ENCODE measurements at regions not wholly inside any gene's neighbourhood (a gene's known extent, or its start where the extent isn't known, plus 50 kb on each side); places are given as distances from the start of the nearest gene placed in this dataset.
"Not testable (repeated sequence)": the region's sequence is repeated elsewhere in the genome, so short reads cannot be mapped to it uniquely, and the experiment has no call there.

DNA sequence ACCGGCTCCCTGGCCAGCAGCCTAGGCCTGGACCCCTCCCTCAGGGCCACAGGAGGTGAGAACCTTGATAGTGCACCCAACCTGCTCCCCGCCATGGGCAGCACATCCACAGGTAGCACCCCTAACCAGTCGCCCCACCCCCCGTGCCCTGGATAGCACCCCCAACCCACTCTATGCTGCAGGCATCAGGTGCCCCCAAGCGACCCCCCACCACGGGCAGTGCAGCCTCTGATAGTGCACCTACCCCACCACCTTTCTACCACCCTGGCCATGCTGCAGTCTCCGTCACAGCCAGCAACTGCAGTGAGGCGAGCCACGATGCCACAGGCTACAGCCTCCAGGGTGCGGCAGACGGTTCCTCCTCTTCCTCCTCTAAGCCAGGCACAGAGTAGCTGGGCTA is 55.6 kb downstream of the SOWAHC start:
- no peak for TF ChIP-seq SUZ12 (IDR thresholded peaks at IDR 0.05; ENCODE audit: extremely low read depth, insufficient read depth, insufficient read length)
- no peak for TF ChIP-seq ZNF274 (IDR thresholded peaks at IDR 0.05; ENCODE audit: low read depth, low read length)
- no peak for TF ChIP-seq YY1 (IDR thresholded peaks at IDR 0.05; ENCODE audit: insufficient read depth, insufficient read length)
- H3K9me3 ChIP-seq (ENCODE audit: insufficient read depth, low read length) = peaks cover 48% of the 10 kb centered on the region
- no peak for DNase-seq (ENCODE audit: low read depth, low spot score)
- no peak overlapping the region for H3K4me3 ChIP-seq (ENCODE audit: insufficient read length, low read depth)
- no peak overlapping the region for H3K9ac ChIP-seq (ENCODE audit: insufficient read length, low read depth)
- H3K27me3 ChIP-seq (ENCODE audit: insufficient read depth, insufficient read length) = no peaks in the 10 kb centered on the region
- H3K4me1 ChIP-seq (ENCODE audit: insufficient read depth, insufficient read length) = no peaks in the 10 kb centered on the region
- H3K36me3 ChIP-seq (ENCODE audit: insufficient read depth, insufficient read length, low read length) = no peaks in the 10 kb centered on the region

DNA sequence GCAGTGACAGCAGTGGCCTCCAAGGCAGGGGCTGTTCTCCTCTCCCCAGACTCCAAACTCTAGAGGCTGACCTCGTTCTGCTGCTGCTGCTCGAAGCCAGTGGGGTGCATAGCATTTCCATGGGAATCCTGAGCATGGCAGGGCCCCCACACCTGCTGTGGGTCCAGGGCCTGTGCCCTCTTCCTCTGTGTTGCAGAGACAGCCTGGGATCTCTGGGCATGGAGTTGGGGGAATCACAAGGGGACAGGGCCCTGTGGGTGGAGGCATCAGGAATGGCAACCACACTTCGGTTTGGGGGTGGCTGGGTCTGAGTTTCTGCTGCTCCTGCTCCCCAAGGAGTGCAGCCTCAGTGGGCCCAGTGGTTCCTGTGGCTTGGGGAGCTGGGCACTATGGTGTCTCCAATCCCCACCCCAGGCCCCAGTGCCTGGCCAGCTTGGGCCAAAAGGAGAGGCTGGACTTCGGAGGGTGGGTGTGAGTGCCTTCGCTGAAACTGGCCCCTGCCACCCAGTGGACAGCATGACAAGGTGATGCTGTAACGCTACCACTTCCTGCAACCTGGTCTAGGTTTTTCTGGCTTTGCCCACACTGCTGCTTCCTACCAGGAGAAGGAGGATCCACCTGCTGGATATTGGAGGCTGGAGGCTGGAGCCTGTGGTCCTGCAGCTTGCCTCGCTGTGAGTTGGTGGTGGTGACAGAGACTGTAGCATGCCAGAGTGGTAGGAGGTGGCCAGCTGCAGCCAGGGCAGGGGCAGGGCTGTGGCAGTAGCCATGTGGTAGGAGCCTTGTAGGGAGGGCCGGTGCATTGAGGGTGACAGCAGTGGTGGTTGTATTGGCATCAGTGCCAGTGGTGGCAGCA is 56.6 kb downstream of the SOWAHC start:
- H3K9me3 ChIP-seq (ENCODE audit: insufficient read depth, low read length) = peaks cover 48% of the 10 kb centered on the region
- no peak for TF ChIP-seq YY1 (IDR thresholded peaks at IDR 0.05; ENCODE audit: insufficient read depth, insufficient read length)
- no peak for TF ChIP-seq SUZ12 (IDR thresholded peaks at IDR 0.05; ENCODE audit: extremely low read depth, insufficient read depth, insufficient read length)
- no peak for TF ChIP-seq ZNF274 (IDR thresholded peaks at IDR 0.05; ENCODE audit: low read depth, low read length)
- no peaks in the 10 kb centered on the region for H3K4me1 ChIP-seq (ENCODE audit: insufficient read depth, insufficient read length)
- no peaks in the 10 kb centered on the region for H3K27me3 ChIP-seq (ENCODE audit: insufficient read depth, insufficient read length)
- no peak overlapping the region for H3K9ac ChIP-seq (ENCODE audit: insufficient read length, low read depth)
- no peaks in the 10 kb centered on the region for H3K36me3 ChIP-seq (ENCODE audit: insufficient read depth, insufficient read length, low read length)
- no peak for DNase-seq (ENCODE audit: low read depth, low spot score)
- no peak overlapping the region for H3K4me3 ChIP-seq (ENCODE audit: insufficient read length, low read depth)

DNA sequence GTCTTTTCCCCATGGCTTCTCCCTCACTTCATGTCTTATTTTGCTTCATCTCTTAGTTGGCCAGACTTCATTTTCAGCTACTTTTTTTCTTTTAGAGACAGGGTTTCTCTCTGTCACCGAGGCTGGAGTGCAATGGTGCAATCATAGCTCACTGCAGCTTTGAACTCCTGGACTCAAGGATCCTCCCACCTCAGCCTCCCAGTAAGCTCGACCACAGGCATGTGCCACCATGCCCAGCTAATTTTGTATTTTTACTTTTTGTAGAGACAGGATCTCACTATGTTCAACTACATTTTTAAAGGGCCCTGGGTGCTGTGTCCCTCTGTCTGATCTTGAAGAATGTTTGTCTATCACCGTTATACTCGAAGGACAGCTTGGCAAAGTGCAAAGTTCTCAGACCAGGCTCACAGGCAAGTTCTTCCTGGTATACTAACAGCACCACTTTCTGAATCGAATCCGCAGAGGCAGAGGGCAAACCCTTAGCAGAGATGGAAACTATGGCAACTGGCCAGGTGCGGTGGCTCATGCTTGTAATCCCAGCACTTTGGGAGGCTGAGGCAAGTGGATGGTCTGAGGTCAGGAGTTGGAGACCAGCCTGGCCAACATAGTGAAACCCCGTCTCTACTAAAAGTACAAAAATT is 60.9 kb downstream of the SOWAHC start:
- peaks cover 7% of the 10 kb centered on the region for H3K4me1 ChIP-seq (ENCODE audit: insufficient read depth, insufficient read length)
- H3K9ac ChIP-seq (ENCODE audit: insufficient read length, low read depth) = no peak overlapping the region
- DNase-seq (ENCODE audit: low read depth, low spot score) = no peak
- H3K9me3 ChIP-seq (ENCODE audit: insufficient read depth, low read length) = peaks cover 42% of the 10 kb centered on the region
- no peaks in the 10 kb centered on the region for H3K36me3 ChIP-seq (ENCODE audit: insufficient read depth, insufficient read length, low read length)
- no peak overlapping the region for H3K4me3 ChIP-seq (ENCODE audit: insufficient read length, low read depth)
- TF ChIP-seq ZNF274 (IDR thresholded peaks at IDR 0.05; ENCODE audit: low read depth, low read length) = no peak
- no peaks in the 10 kb centered on the region for H3K27me3 ChIP-seq (ENCODE audit: insufficient read depth, insufficient read length)

DNA sequence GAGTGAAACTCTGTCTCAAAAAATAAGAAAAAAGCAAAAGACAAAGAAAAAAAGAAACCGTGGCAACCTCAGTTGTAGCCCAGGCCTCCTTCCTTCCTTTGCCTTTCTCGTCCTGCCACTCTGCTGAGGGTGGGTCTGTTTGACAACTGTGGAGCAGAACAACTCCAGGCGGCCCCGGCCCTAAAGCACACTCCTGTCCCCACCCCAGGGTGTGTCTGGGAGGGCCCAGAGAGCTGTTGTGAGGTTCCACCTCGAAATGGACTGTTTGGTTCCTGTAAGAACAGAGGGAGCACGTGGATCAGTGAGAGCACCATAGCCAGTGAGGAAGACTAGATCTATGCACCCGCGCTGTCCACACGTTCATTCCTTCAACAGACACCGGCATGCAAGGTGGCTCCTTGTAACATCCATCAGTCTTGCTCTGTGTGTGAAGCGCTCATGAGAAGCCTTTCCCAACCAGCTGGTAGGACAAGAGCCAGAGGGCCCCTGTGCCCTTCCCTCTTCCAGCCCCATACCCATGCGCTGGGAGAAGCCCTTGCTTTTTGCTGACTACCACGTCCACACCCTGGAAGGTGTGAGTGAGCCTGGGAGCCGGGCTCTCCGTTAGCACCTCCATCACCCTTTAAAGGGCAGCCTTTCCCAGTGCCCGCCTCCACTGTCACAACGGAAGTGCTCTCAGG is 61.6 kb downstream of the SOWAHC start:
- H3K9ac ChIP-seq (ENCODE audit: insufficient read length, low read depth) = no peak overlapping the region
- TF ChIP-seq SUZ12 (IDR thresholded peaks at IDR 0.05; ENCODE audit: extremely low read depth, insufficient read depth, insufficient read length) = no peak
- no peak for TF ChIP-seq ZNF274 (IDR thresholded peaks at IDR 0.05; ENCODE audit: low read depth, low read length)
- TF ChIP-seq YY1 (IDR thresholded peaks at IDR 0.05; ENCODE audit: insufficient read depth, insufficient read length) = no peak
- H3K27me3 ChIP-seq (ENCODE audit: insufficient read depth, insufficient read length) = no peaks in the 10 kb centered on the region
- peaks cover 7% of the 10 kb centered on the region for H3K4me1 ChIP-seq (ENCODE audit: insufficient read depth, insufficient read length)
- no peaks in the 10 kb centered on the region for H3K36me3 ChIP-seq (ENCODE audit: insufficient read depth, insufficient read length, low read length)
- no peak for DNase-seq (ENCODE audit: low read depth, low spot score)
- peaks cover 36% of the 10 kb centered on the region for H3K9me3 ChIP-seq (ENCODE audit: insufficient read depth, low read length)
- H3K4me3 ChIP-seq (ENCODE audit: insufficient read length, low read depth) = no peak overlapping the region

DNA sequence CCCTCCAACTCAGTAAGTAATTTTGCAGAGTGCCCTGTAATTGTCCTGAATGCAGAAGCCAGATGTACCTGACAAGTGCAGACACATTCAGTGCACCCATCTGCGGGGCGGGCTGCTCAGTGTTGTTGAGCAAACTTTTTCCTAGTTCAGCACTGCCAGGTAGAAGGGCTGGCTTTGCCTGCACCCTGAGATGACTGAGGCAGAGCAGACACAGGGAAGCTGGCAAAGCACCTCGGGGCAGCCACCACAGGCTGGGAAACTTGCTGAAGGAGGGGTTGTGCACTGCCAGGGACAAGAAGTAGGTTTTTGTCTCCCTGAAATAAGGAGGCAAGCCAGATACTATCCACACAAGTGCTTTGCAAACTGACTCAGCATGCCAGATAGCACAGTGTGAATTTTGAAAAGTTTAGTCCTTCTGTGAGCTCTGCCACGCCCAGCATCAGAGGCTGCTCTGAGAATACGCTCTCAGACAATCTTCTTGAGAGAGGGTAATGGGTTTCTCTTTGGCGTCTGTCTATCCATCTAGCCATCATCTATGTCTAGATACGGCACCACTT is 62.3 kb downstream of the SOWAHC start:
- TF ChIP-seq ZNF274 (IDR thresholded peaks at IDR 0.05; ENCODE audit: low read depth, low read length) (no peak), YY1 (IDR thresholded peaks at IDR 0.05; ENCODE audit: insufficient read depth, insufficient read length) (no peak), SUZ12 (IDR thresholded peaks at IDR 0.05; ENCODE audit: extremely low read depth, insufficient read depth, insufficient read length) (no peak)
- no peak overlapping the region for H3K9ac ChIP-seq (ENCODE audit: insufficient read length, low read depth)
- DNase-seq (ENCODE audit: low read depth, low spot score) = no peak
- H3K4me3 ChIP-seq (ENCODE audit: insufficient read length, low read depth) = no peak overlapping the region
- peaks cover 7% of the 10 kb centered on the region for H3K4me1 ChIP-seq (ENCODE audit: insufficient read depth, insufficient read length)
- H3K9me3 ChIP-seq (ENCODE audit: insufficient read depth, low read length) = peaks cover 30% of the 10 kb centered on the region
- no peaks in the 10 kb centered on the region for H3K27me3 ChIP-seq (ENCODE audit: insufficient read depth, insufficient read length)
- H3K36me3 ChIP-seq (ENCODE audit: insufficient read depth, insufficient read length, low read length) = no peaks in the 10 kb centered on the region

DNA sequence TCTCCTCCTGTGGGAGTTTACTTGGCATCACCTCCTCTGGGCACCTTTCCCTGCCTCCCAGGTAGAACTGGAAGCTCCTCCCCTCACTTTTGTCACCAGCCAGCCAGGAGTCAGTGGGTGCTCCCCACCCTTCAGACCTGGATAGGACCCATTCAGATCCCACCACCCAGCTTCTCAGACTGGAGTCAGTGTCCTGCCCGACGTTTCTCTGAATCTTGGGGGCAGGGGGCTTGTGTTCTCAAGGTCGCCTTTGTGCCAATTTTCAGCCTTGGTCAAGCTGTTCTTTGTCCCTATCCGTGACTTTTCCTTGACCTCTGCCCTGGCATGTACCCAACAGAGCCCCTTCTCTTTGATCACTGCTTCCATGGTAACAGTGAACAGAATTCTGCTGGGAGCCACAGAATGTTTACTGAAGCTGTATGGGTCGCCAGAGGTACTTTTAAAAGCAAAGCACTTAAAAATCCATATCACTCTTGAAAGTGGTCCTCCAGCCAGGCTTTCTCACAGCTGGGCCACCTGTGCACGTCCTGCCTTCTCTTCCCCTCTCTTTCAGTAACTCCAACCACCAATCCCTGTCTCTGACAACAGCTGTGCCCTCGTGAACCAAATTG is 63.1 kb downstream of the SOWAHC start:
- not testable (repeated sequence) for H3K27me3 ChIP-seq (ENCODE audit: insufficient read depth, insufficient read length); DNase-seq (ENCODE audit: low read depth, low spot score); H3K4me3 ChIP-seq (ENCODE audit: insufficient read length, low read depth); H3K9ac ChIP-seq (ENCODE audit: insufficient read length, low read depth); H3K4me1 ChIP-seq (ENCODE audit: insufficient read depth, insufficient read length); H3K36me3 ChIP-seq (ENCODE audit: insufficient read depth, insufficient read length, low read length)
- H3K9me3 ChIP-seq (ENCODE audit: insufficient read depth, low read length) = peaks cover 22% of the 10 kb centered on the region
